ENCODE measurements at regions not wholly inside any gene's neighbourhood (a gene's known extent, or its start where the extent isn't known, plus 50 kb on each side); places are given as distances from the start of the nearest gene placed in this dataset.

DNA sequence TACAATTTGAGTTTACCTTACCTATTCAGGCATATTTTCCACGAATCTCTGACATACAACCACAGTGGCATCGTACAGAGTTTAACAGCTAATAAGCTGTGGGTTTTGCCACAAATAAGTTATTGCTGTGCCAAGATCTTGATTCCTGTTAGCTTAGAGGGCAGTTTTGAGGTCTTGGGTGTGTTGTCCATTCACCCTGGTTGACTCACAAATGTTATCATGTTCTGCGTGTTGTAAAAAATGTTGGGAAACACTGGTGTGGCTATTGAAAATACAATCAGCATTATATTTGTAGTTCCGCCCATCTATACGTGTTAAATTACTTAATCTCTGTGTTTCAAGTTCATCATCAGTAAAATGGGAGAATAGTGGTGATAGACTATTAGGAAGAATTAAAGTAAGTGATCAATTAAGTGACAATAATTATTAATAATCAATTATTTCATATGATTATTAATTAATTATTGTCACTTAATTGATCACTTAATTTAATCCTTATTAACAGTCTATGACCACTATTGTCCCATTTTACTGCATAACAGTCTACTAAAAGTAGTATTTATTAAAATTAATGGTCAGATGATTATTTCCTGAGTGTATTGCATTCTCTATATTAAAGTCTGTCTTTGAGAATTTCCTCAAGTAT, 96.3 kb downstream of the TMA16 start (continued):
- no peak for TF ChIP-seq KDM5A (IDR thresholded peaks at IDR 0.05; ENCODE audit: low read length)

All from H1 (cell line).